Muscle layer of colon (tissue), 2 donors: ENCODE measurements at regions not wholly inside any gene's neighbourhood (a gene's known extent, or its start where the extent isn't known, plus 50 kb on each side); places are given as distances from the start of the nearest gene placed in this dataset.

Source experiments
- H3K27ac ChIP-seq: one replicate; pipeline ENCODE4 v1.7.0; 2013; ENCODE audit warnings: low read depth, mild to moderate bottlenecking, low read length, moderate library complexity
- H3K27me3 ChIP-seq, 2 donors: one replicate each; pipeline ENCODE4 v1.7.0; 2013; ENCODE audit warnings: low read length in 2 of 2, mild to moderate bottlenecking in 2 of 2; ENCODE audit not compliant: insufficient read depth in 2 of 2, control insufficient read depth in 1 of 2
- H3K36me3 ChIP-seq: one replicate; pipeline ENCODE4 v1.7.0; 2013; ENCODE audit warnings: mild to moderate bottlenecking, low read length; ENCODE audit not compliant: insufficient read depth
- H3K4me1 ChIP-seq: one replicate; pipeline ENCODE4 v1.7.0; 2013; ENCODE audit warnings: mild to moderate bottlenecking, low read length; ENCODE audit not compliant: insufficient read depth
- H3K4me3 ChIP-seq, 2 donors: one replicate each; pipeline ENCODE4 v1.7.0; 2013; ENCODE audit warnings: low read length in 2 of 2, low read depth in 1 of 2, mild to moderate bottlenecking in 1 of 2, moderate library complexity in 1 of 2
- H3K9ac ChIP-seq: one replicate; pipeline ENCODE4 v1.7.0; 2013; ENCODE audit warnings: low read length
- H3K9me3 ChIP-seq: one replicate; pipeline ENCODE4 v1.7.0; 2013; ENCODE audit warnings: mild to moderate bottlenecking, low read length
- donor health status: abdominal sarcoma.
- donor health status: Adenocarcinoma of cecum.

DNA sequence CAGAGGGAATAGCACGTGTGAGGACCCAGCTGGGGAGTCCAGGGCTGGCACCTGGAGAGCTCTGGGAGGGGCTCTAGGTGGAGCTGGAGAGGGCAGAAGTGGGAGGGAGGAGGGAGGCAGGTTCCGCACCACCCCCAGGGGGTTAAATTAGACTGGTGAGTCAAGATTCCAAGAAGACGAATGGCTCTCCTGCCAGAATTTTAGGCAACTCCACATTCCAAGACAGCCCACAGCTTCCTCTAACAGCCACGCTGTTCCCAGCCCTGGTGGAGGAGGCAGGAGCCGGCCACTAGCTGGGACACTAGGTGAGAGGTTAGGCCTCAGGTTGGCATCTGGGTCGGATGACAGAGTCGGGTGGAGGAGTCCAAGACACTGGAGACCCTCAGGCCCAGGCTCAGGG lies 60.2 kb downstream of the TFAP2C start:
- H3K9ac ChIP-seq: no peak overlapping the region
- H3K4me3 ChIP-seq: no peak overlapping the region
- H3K27me3 ChIP-seq: peaks cover 0 to 3% of the 10 kb centered on the region in 2 donors
- no peaks in the 10 kb centered on the region for H3K4me1 ChIP-seq
- H3K36me3 ChIP-seq: no peaks in the 10 kb centered on the region
- no peak overlapping the region for H3K27ac ChIP-seq
- H3K9me3 ChIP-seq: no peaks in the 10 kb centered on the region

DNA sequence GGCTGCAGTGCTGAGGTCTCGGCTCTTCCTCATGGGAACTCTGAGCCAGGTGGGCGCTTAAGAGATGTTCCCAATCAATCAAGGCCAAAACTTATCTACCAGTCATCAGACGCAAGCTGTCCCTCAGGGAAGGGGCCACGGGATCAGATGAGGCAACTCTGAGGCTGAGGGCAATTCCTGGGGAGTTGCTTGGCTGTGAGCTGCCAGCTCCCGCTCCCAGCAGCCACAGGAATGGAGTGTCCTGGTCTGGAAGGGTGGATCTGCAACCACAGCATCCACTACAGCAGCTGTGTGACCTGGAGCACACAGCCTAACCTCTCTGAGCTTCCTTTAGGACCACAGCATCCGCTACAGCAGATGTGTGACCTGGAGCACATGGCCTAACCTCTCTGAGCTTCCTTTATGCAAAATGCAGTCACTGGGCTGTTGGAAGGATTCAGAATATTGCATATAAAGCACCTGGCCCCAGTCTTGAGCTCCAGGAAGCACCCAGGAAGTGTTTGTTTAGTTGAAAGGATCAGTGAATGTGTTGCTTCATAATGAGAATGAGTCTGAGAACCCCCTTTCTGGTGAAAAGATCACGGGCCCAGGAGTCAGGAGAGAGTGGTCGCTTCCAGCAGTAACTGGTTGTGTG lies 60.9 kb downstream of the TFAP2C start:
- Histone ChIP-seq H3K9ac (no peak overlapping the region), H3K27me3 (peaks cover 0 to 3% of the 10 kb centered on the region in 2 donors), H3K27ac (no peak overlapping the region), H3K4me1 (no peaks in the 10 kb centered on the region), H3K36me3 (no peaks in the 10 kb centered on the region), H3K9me3 (no peaks in the 10 kb centered on the region), H3K4me3 (no peak overlapping the region)

DNA sequence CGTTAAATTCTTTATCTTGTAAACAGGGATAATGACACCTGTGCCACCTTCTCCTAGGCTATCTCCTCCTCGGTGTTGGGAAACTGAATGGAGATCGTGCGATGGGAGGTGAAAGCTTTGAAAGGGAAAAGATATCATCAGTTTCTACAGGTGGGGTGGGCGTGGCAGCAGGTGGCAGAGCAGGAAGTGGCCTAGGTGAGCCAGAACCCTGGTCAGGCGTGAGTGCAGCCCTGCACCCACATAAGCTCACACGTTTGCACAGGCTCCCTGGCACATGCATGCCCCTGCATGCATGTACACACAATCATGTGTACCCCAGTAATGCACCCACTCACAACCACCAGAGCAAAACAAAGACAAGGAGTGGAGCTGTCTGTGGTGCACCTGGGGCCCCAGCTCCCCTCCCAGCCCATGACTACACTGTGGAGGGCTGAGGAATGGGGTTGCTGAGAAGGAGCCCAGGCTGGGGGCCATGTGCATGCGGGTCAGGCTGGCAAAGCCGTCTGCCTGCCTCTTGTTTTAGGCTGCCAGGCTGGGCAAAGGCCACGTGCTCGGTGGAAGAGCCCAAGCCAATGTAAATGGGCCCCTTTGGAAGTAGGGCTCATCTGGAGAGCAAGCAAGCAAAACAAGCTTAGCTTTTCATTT lies 61.5 kb downstream of the TFAP2C start:
- Histone ChIP-seq H3K4me3 (no peak overlapping the region), H3K36me3 (no peaks in the 10 kb centered on the region), H3K9ac (no peak overlapping the region), H3K27me3 (peaks cover 0 to 3% of the 10 kb centered on the region in 2 donors), H3K4me1 (no peaks in the 10 kb centered on the region), H3K27ac (no peak overlapping the region), H3K9me3 (no peaks in the 10 kb centered on the region)

DNA sequence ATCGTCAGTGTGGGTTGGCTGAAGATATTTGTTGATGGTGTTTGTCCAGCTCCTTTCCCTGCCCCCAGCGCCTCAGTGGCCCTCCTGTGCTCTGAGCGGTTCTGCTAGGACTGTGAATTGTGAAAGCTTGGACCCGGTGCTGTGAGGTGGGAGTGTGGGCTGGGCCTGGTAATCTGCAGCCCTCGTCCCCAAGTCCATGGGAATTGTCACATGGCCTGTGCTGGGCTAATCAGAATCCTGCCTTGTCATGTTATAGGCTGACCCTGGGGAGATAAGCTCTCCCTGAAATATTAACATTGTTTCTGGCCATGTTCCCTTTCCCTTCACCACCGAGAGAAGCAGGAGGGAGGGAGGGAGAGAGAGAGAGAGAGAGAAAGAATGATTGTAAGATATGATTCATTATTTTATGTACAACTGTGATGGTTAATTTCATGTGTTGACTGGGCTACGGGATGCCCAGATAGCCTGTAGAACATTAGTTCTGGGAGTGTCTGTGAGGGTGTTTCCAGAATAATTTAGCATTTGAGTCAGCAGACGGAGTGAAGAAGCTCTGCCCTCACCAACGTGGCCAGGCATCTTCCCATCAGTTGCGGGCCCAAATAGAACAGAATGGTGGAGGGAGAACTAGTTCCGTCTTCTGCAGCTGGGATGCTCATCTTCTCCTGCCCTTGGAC lies 62.4 kb downstream of the TFAP2C start:
- Histone ChIP-seq H3K4me3 (no peak overlapping the region), H3K27ac (no peak overlapping the region), H3K36me3 (no peaks in the 10 kb centered on the region), H3K4me1 (no peaks in the 10 kb centered on the region), H3K9me3 (no peaks in the 10 kb centered on the region), H3K27me3 (peaks cover 0 to 3% of the 10 kb centered on the region in 2 donors), H3K9ac (no peak overlapping the region)

DNA sequence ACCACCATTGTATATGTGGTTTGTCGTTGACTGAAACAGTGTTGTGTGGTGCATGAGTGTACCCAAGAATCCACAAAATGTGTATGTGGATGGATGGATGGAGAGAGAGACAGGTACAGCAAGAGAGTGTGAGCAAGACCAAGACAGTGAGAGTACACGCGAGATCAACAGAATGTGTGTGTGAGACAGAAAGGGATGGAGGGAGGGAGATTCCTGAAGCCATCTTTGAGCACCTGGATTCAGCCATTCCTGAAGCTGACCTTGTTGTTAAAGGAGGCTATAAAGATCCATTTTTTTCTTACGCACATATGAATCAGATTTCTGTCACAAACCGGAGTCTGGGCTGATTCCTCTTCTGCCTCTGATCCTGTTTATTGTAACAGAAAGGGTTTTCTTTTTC lies 64.1 kb downstream of the TFAP2C start:
- H3K4me3 ChIP-seq: no peak overlapping the region
- no peaks in the 10 kb centered on the region for H3K4me1 ChIP-seq
- H3K9ac ChIP-seq: no peak overlapping the region

DNA sequence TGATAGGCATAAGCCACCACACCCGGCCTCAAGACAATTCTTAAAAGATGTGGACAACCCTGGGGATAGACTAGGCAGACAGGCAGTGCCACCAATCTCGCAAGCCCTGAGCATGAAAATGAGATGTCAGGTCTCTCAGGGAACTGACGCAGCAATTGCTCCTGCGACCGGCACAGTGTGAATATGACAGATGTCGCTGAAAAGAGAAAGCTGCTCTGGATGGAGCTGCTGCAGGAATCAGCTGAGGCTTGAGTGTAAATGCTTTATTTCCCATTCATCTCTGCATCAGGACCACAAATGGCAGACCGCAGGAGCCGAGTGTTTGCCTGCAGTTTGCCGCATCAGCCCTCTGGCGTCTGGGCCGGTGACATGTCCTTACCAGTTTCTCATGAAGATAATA lies 68.4 kb downstream of the TFAP2C start:
- Histone ChIP-seq H3K27ac (no peak overlapping the region), H3K9me3 (no peaks in the 10 kb centered on the region), H3K27me3 (no peaks in the 10 kb centered on the region), H3K9ac (no peak overlapping the region), H3K36me3 (no peaks in the 10 kb centered on the region), H3K4me3 (no peak overlapping the region), H3K4me1 (no peaks in the 10 kb centered on the region)

More for the DNA sequence above, 64.1 kb downstream of the TFAP2C start:
- Histone ChIP-seq H3K9me3 (no peaks in the 10 kb centered on the region), H3K27ac (no peak overlapping the region), H3K27me3 (peaks cover 0 to 3% of the 10 kb centered on the region in 2 donors), H3K36me3 (no peaks in the 10 kb centered on the region)

DNA sequence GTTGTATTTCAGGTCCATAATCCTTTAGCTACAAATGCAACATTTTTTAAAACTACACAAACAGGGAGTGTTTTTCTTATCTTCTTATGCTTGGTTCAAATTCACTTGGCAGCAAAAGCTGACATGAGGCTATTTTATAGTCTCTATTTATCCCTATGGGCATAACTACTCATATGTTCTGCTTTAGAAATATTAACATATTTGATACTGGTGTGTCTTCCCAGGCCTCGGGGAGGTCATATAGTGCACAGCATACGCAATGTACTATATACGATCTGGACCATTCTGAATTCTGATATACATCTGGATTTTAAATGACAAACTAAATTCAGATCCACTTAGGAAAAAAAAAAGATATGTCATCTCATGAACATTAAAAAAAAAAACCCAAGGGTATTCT lies 69.2 kb downstream of the TFAP2C start:
- H3K27ac ChIP-seq: no peak overlapping the region
- no peak overlapping the region for H3K9ac ChIP-seq

DNA sequence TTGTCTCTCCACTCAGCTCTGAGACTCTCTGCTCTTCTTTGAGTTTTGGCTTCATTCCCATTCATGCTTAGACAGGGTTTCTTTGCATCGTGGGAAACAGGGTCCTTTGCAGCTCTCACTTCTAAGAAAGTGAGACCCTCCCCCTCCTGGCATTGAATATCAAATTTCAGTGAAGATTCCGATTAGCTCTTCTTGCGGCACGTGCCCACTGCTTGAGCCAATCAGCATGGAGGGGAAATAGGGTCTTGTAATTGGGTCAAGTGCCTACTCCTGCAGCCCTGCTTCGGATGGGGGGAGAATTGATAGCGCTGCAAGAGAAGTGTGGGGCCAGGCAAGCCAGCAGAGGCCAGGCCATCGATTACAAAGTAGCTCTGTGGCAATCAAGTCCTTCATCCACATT lies 69.6 kb downstream of the TFAP2C start:
- Histone ChIP-seq H3K9me3 (no peaks in the 10 kb centered on the region), H3K9ac (no peak overlapping the region), H3K27me3 (no peaks in the 10 kb centered on the region), H3K4me1 (no peaks in the 10 kb centered on the region), H3K36me3 (no peaks in the 10 kb centered on the region), H3K27ac (no peak overlapping the region), H3K4me3 (no peak overlapping the region)

More for the DNA sequence above, 69.2 kb downstream of the TFAP2C start:
- Histone ChIP-seq H3K4me3 (no peak overlapping the region), H3K27me3 (no peaks in the 10 kb centered on the region), H3K9me3 (no peaks in the 10 kb centered on the region), H3K4me1 (no peaks in the 10 kb centered on the region), H3K36me3 (no peaks in the 10 kb centered on the region)

DNA sequence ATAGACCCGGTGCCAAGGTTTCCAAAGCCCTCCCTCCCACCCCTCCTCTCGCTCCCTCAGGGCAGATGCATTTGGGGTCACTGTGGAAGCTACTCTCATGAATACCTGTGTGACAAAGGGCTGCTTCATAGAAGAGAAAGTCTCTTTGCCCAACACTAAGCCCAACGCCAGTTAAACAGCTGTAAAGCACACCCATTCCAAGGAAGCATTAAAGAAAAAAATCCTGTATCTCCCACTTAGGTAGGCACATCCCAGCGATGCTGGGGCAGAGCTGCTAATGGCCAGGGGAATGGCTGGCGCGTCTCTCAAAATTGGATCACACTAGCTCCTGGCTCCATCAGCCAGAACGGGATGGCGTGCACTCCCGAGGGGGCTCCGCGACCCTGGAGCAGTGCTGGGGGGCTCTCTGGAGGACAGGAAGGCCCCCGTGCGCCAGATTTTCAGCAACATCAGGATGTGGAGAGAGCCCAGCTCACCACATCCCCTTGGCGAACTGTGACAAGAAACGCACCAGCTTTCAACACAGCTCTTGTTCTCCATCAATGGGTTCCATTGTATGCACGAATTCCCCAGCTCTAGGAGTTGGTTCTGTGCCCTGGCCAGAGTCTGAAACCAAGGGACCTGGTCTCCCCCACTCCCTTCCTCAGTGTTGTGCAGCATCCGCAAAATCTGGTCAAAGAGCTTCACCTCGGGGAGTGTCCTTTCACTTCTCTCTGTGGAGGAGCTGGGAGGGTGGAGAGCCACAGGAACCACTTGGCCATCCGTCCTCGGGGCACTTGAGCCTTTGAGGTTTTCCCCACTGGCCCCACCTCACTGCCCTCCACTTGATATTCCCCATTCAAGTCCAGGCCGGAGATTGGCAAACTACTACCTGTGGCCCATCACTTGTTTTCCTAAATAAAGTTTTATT lies 74.1 kb downstream of the TFAP2C start:
- H3K36me3 ChIP-seq: no peaks in the 10 kb centered on the region
- H3K4me3 ChIP-seq: no peak overlapping the region
- H3K9ac ChIP-seq: no peak overlapping the region
- no peaks in the 10 kb centered on the region for H3K9me3 ChIP-seq
- H3K4me1 ChIP-seq: no peaks in the 10 kb centered on the region
- H3K27ac ChIP-seq: no peak overlapping the region
- no peaks in the 10 kb centered on the region for H3K27me3 ChIP-seq

DNA sequence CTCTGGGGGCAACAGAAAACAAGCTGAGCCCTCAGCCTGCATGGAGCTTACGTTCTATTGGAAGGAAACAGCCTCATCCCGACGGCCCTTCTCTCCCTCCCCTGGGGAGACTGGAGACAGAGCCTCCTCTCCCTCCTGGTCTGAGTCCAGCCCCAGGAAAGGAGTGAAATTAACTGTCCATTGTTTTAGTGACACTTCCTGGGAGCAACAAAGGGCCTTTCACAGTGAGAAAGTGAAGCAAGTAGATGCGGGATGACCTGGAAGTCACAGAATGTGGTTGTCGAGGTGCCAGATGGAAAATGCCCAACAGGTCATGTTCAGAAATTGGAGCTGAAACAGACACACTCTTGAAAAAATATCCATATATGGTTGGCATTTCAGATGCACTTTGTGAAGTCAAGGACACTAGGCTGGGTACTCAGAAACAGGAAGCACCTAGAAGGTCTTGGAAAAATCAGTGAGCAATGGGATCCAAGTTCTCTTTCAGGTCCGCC lies 77.8 kb downstream of the TFAP2C start:
- H3K4me1 ChIP-seq: no peaks in the 10 kb centered on the region
- H3K27ac ChIP-seq: no peak overlapping the region
- no peaks in the 10 kb centered on the region for H3K9me3 ChIP-seq
- H3K36me3 ChIP-seq: no peaks in the 10 kb centered on the region
- H3K27me3 ChIP-seq: no peaks in the 10 kb centered on the region
- no peak overlapping the region for H3K4me3 ChIP-seq
- no peak overlapping the region for H3K9ac ChIP-seq

DNA sequence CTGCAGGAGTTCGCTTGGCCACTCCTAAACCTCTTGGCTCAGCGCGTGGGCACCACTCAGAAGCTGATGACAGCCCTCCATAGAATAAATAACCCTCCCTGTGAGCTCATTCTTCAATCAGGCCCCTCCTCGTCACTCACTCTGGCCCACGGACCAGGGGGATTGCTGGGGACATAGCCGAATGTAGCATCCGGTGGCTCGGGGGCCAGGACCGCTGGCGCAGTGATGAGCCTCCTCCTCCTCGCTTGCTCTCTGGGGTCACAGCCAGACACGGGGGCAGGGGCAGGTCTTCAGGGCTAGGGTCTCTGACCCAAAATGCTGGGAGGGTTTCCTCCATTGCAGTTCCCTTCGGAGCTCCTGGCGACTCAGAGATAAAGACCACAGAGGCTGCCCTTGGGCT lies 79.9 kb downstream of the TFAP2C start:
- H3K36me3 ChIP-seq: no peaks in the 10 kb centered on the region
- H3K27ac ChIP-seq: no peak overlapping the region
- H3K4me3 ChIP-seq: no peak overlapping the region
- no peak overlapping the region for H3K9ac ChIP-seq
- H3K27me3 ChIP-seq: no peaks in the 10 kb centered on the region
- H3K4me1 ChIP-seq: no peaks in the 10 kb centered on the region
- no peaks in the 10 kb centered on the region for H3K9me3 ChIP-seq
